ENCODE measurements at regions not wholly inside any gene's neighbourhood (a gene's known extent, or its start where the extent isn't known, plus 50 kb on each side); places are given as distances from the start of the nearest gene placed in this dataset.

GRCh38 chr12:78799649-78800048 lies 64.9 kb upstream of the SYT1 start:
- Histone ChIP-seq H3K4me1 (no peaks in the 10 kb centered on the region), H3K4me3 (no peak overlapping the region), H3K27ac (no peak overlapping the region), H3K27me3 (replicated peaks in 1 of 7) (no peaks in the 10 kb centered on the region), H3K9me3 (peaks cover 0 to 30% (median 5%) of the 10 kb centered on the region in 8 donors), H3K36me3 (no peaks in the 10 kb centered on the region)
- intact Hi-C loops (cut with DNase I; ENCODE audit: low total_unique reads), result no loop called here
- DNase-seq, result no peak
- TF ChIP-seq CTCF (IDR thresholded peaks at IDR 0.05 in 8 of 11, conservative IDR thresholded peaks at IDR 0.05 in 3 of 11) (no peak), POLR2A (IDR thresholded peaks at IDR 0.05) (no peak), POLR2AphosphoS5 (IDR thresholded peaks at IDR 0.05) (no peak)
- 72 to 96% (median 86%) methylated on average over 1 of the region's 1 CpG for WGBS, 5 donors

- no peak for TF ChIP-seq POLR2A (IDR thresholded peaks at IDR 0.05)
- TF ChIP-seq CTCF (IDR thresholded peaks at IDR 0.05 in 8 of 11, conservative IDR thresholded peaks at IDR 0.05 in 3 of 11), result no peak
- TF ChIP-seq POLR2AphosphoS5 (IDR thresholded peaks at IDR 0.05), result no peak
- Histone ChIP-seq H3K27ac (no peak overlapping the region), H3K4me1 (no peaks in the 10 kb centered on the region), H3K27me3 (replicated peaks in 1 of 7) (no peaks in the 10 kb centered on the region), H3K4me3 (no peak overlapping the region), H3K9me3 (peaks cover 0 to 8% (median 0%) of the 10 kb centered on the region in 8 donors), H3K36me3 (no peaks in the 10 kb centered on the region)
- 78 to 89% (median 84%) methylated on average over 3 of the region's 3 CpGs for WGBS, 5 donors
- no peak for DNase-seq
- intact Hi-C loops (cut with DNase I; ENCODE audit: low total_unique reads), result no loop called here
Measured at GRCh38 chr12:78802593-78802992, 62.0 kb upstream of the SYT1 start.

- Histone ChIP-seq H3K27me3 (replicated peaks in 1 of 7) (no peaks in the 10 kb centered on the region), H3K27ac (no peak overlapping the region), H3K4me3 (no peak overlapping the region), H3K36me3 (no peaks in the 10 kb centered on the region), H3K9me3 (peaks cover 0 to 8% (median 0%) of the 10 kb centered on the region in 8 donors), H3K4me1 (no peaks in the 10 kb centered on the region)
- DNase-seq, result no peak
- WGBS, 5 donors, result 92 to 98% (median 93%) methylated on average over 39 of the region's 39 CpGs
- no peak for TF ChIP-seq POLR2AphosphoS5 (IDR thresholded peaks at IDR 0.05)
- TF ChIP-seq POLR2A (IDR thresholded peaks at IDR 0.05), result no peak
- TF ChIP-seq CTCF (IDR thresholded peaks at IDR 0.05 in 8 of 11, conservative IDR thresholded peaks at IDR 0.05 in 3 of 11), result no peak
- intact Hi-C loops (cut with DNase I; ENCODE audit: low total_unique reads), result no loop called here
Measured at GRCh38 chr12:78804262-78804661, 60.3 kb upstream of the SYT1 start.

Measured in spleen (tissue), 11 donors.